HG03039 (cell line): ENCODE measurements at regions not wholly inside any gene's neighbourhood (a gene's known extent, or its start where the extent isn't known, plus 50 kb on each side); places are given as distances from the start of the nearest gene placed in this dataset.
"Not testable (repeated sequence)": the region's sequence is repeated elsewhere in the genome, so short reads cannot be mapped to it uniquely, and the experiment has no call there.

Experiments
- ATAC-seq: cut with Tn5 transposase; IDR thresholded peaks from one replicate; pipeline ENCODE4 v1.9.1; 2021; ENCODE audit warnings: mild to moderate bottlenecking, moderate library complexity; ENCODE audit not compliant: unreplicated experiment

GRCh38 chr4:188282471-188283232 is 143.4 kb downstream of the TRIML1 start:
- no peak for ATAC-seq

GRCh38 chr4:188287169-188287894 is 148.1 kb downstream of the TRIML1 start:
- no peak for ATAC-seq

DNA sequence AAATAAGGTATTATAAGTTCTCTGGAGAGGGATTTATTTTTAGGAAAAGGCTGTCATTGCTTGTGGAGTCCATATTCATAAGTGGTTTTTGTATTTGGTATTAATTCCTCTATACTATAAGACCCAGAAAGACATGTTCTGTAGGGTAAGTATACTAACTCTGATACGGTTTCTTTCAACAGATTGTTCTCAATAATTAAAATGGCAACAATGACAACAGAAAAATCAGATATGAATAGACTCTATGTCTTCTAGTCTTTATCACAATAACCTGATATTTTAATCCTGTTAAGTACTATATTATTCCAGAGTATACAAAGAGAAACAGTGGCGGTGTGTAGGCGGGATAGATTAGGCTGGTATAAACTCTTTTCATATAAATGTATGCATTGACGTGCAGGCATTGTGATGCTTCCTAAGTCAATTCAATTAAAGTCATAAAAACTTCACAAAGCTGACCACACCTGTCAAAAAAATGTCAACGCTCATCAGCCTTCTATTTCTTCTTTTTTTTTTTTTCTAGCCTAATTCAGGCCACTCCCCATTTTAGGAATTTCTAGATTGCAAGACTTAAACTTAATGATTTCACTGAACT is 150.4 kb downstream of the TRIML1 start:
- no peak for ATAC-seq

DNA sequence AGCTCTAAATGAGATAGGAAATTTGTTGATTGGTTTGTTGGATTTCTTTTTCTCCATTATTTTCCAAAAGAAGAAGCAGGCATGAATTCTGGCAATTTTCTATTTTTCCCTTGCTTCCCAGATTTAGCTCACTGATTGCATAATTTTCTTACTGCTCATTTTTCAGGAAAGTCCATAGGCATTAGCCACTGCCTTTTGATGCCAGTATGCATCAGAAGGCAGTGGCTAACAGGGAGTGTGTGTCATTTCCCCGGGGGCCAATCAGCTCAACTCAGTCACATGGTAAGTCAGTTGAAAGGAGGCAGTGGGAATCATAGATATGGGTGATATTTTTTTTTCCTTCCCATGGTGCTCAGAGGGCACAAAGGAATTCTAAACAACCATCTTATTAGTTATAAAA is 156.7 kb downstream of the TRIML1 start:
- no peak for ATAC-seq

GRCh38 chr4:188296331-188296730 is 157.1 kb downstream of the TRIML1 start:
- ATAC-seq, result no peak

GRCh38 chr4:188297873-188298272 is 158.6 kb downstream of the TRIML1 start:
- no peak for ATAC-seq

DNA sequence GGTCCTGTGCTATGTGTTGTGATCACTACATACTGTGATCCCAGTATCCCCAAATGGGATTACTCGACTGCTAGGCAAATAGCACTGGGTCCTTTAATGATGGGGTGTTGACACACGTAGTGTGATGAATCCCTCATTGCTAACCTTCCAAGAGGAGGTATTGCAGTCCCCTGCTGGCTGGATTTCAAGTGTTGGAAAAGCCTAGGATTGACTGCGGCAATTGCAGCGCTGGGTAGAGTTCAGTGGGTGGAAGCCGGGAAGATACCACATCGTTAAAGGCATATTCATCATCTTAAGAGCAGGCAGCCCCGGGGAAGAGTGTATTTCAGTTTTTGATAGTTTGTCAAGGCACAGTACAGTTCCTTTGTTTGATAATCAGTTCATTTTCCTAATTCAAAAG is 159.9 kb downstream of the TRIML1 start:
- no peak for ATAC-seq

- ATAC-seq, result no peak
These were observed 161.1 kb downstream of the TRIML1 start for GRCh38 chr4:188300385-188300784.

GRCh38 chr4:188305690-188306089 is 166.4 kb downstream of the TRIML1 start:
- no peak for ATAC-seq

GRCh38 chr4:188307591-188307990 is 168.3 kb downstream of the TRIML1 start:
- no peak for ATAC-seq

DNA sequence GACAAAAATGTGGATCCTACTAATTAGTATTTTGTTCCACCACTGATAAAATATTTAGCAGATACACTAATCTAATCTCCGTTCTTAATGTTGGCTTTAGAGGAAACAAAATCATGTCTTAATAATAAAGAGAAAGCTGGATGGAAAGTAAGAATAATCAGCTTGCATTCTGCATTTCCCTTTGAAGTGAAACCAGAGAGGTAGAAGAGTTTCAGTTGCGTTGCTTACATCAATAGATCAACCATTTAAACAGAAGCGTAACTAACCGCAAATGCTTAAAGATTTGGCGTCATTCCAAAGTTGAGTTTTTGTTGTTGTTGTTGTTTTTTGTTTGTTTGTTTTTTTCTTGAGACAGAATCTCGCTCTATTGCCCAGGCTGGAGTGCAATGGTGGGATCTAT is 168.9 kb downstream of the TRIML1 start:
- no peak for ATAC-seq

GRCh38 chr4:188316391-188316790 is 177.2 kb downstream of the TRIML1 start:
- no peak for ATAC-seq

GRCh38 chr4:188328966-188329365 is 189.7 kb downstream of the TRIML1 start:
- no peak for ATAC-seq

DNA sequence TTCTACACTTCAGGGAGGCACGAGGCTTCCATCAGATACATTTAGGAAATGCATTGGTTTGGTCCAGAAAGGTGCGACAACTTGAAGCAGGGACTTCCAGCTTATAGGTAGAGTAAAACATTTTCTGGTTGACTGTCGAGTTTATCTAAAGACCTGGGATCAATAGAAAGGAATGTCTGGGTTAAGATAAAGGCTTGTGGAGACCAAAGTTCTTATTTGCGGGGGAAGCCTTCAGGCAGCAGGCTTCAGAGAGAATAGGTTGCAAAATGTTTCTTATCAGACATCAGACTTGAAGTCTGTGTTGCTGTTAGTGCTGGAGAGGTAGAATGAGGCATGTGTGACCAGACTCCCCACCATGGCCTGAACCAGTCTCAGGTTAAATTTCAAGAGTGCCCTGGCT is 190.3 kb downstream of the TRIML1 start:
- no peak for ATAC-seq

DNA sequence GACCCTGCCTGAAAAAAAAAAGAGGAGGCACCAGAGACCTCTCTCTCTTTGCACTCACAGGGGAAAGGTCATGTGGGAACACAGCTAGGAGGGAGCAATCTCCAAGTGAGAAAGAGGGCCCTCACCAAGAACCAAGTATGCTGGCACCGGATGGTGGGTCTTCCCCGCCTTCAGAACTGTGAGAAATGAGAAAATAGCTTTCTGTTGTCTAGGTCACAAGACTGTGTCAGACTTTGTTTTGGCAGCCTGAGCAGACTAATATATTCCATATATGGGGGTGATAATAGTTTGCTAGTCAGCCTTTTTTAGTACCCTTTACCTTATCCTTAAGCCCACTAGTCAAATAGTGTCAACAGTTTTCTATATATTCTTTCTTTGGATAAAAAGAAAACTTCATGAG is 193.0 kb downstream of the TRIML1 start:
- ATAC-seq, result no peak

DNA sequence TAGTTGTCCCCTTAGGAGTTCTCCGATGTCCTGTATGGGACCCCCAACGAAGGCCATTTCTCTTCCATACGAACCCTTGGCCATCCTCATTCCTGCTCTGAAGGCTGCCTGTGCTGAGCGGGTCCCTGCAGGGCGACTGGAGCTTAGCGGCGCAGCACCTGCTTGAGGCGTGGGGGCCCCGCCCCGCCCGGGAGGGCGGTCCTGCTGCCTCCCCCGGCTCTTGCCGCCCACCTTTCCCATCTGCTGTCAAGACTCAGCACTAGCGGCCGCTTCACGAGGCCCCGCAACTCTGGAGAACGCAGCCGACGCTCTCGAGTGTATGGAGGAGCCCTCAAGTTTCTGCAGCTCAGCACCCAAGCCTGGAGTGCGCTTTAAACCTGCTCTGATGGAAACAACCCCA is 197.7 kb downstream of the TRIML1 start:
- no peak for ATAC-seq

DNA sequence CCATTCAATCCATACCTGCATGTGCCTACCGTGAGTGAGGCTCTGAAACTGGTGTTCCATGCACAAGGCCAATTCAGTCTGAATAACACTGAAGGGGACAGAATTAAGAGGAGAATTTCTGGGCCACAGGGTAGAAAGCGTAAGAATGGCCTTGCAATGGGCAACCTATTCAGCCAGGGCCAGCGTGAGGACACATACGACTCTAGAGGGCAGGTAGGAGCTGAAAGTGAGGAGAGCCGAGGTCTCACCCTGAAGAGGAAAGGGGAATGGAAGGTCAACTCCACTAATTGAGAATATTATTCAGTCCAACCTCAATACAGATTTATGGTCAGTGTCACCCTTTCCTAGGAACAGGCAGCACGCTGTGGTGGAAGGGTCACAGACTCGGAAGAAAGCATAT is 202.2 kb downstream of the TRIML1 start:
- ATAC-seq, result no peak

GRCh38 chr4:188346171-188346809 is 207.0 kb downstream of the TRIML1 start:
- no peak for ATAC-seq

- no peak for ATAC-seq
These were observed 208.1 kb downstream of the TRIML1 start for GRCh38 chr4:188347339-188347738.

DNA sequence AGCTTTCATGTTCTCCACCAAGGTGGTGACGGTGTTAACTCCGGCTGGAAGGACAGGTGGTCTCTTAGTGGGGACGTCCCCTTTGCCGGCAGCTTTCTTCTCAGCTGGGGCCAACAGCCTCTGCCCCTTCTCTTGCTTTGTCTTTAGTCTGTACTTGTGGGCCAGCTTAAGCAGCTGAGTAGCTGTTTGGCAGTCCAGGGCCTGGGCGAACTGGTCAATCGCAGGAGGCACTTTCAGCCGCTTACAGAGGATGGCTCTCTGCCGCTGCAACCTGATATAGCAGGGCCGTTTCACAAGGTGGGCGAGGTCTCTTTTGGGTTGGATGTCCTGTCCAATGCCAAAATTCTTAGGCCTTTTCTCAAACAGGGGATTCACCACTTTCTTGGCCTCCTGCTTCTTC is 210.3 kb downstream of the TRIML1 start:
- ATAC-seq, result not testable (repeated sequence)

DNA sequence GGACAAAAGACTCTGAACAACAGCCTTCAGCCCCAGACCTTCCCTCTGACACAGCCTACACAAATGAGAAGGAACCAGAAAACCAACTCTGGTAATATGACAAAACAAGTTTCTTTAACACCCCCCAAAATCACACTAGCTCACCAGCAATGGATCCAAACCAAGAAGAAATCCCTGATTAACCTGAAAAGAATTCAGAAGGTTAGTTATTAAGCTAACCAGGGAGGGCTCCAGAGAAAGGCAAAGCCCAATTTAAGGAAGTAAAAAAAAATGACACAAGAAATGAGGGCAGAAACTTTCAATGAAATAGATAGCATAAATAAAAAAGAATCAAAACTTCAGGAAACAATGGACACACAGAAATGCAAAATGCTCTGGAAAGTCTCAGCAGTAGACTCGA is 224.0 kb downstream of the TRIML1 start:
- ATAC-seq, result no peak

DNA sequence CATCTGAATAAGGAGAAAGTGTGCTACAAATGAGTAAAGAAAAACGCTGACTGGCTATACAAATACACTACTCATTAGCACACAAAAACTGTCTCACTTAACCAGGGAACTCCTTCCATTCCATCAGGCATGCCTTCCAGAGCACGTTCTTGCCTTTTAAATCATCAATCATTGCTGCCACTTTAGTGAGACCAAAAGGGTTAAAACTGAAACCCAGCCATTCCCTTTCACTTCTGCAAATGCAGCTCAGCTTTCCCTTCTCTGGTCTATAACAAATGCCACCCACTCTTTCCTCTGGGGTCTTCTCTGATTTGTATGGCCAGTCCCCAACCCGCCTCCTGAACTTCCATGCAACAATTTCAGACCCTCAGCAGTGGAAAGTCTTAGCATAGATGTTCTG is 231.5 kb downstream of the TRIML1 start:
- no peak for ATAC-seq
